Testis (tissue), 2 donors: ENCODE measurements at regions not wholly inside any gene's neighbourhood (a gene's known extent, or its start where the extent isn't known, plus 50 kb on each side); places are given as distances from the start of the nearest gene placed in this dataset.

Experiments used
- DNase-seq: peaks from one replicate; pipeline ENCODE4 v3.0.0-alpha.2; 2019
- H3K27ac ChIP-seq, 2 donors: fragments of 200-600 bp; sonication (generic); one replicate each; pipeline ENCODE4 v1.5.1; 2019
- H3K27me3 ChIP-seq: fragments of 200-600 bp; sonication (generic); one replicate; pipeline ENCODE4 v1.5.1; 2019
- H3K36me3 ChIP-seq: fragments of 200-600 bp; sonication (generic); one replicate; pipeline ENCODE4 v1.5.1; 2017; ENCODE audit warnings: low read depth; ENCODE audit errors: missing control alignments
- H3K4me1 ChIP-seq: fragments of 200-600 bp; sonication (generic); one replicate; pipeline ENCODE4 v1.5.1; 2019
- H3K4me3 ChIP-seq, 2 donors: fragments of 200-600 bp; sonication (generic); one replicate each; pipeline ENCODE4 v1.5.1; 2017 to 2019
- H3K9me3 ChIP-seq: fragments of 200-600 bp; sonication (generic); one replicate; pipeline ENCODE4 v1.5.1; 2017
- POLR2A ChIP-seq: fragments of 450-650 bp; IDR thresholded peaks from one replicate; pipeline ENCODE4 v1.6.1; 2017; ENCODE audit warnings: antibody characterized with exemption, mild to moderate bottlenecking, moderate library complexity
- WGBS, 2 donors: methylation state at CpG; one replicate each; pipeline ENCODE4 v1.1.5; 2018; 5-methylcytosine and 5-hydroxymethylcytosine counted together
- intact Hi-C: fragments of 100-400 bp; cut with DNase I; formaldehyde crosslinking; loops from one replicate; pipeline ENCODE4 v1.15.1; 2023; ENCODE audit warnings: low total_unique reads
- TF ChIP-seq, protein P1 (sequence below), 3 experiments: fragments of 450-650 bp in 2 of 3; fragments of 200-600 bp in 1 of 3; sonication (generic) in 1 of 3; IDR thresholded peaks; one replicate each; pipeline ENCODE4 v1.5.1; 2016 to 2019; ENCODE audit warnings: antibody characterized with exemption in 3 of 3, mild to moderate bottlenecking in 2 of 3, moderate library complexity in 1 of 3

- intact Hi-C loops, result no loop called here
- Histone ChIP-seq H3K4me1 (no peaks in the 10 kb centered on the region), H3K36me3 (no peaks in the 10 kb centered on the region), H3K9me3 (no peaks in the 10 kb centered on the region), H3K4me3 (no peak overlapping the region), H3K27ac (no peak overlapping the region), H3K27me3 (no peaks in the 10 kb centered on the region)
- WGBS, 2 donors, result 91 to 94% methylated on average over 3 of the region's 3 CpGs
- TF ChIP-seq, protein P1, sequence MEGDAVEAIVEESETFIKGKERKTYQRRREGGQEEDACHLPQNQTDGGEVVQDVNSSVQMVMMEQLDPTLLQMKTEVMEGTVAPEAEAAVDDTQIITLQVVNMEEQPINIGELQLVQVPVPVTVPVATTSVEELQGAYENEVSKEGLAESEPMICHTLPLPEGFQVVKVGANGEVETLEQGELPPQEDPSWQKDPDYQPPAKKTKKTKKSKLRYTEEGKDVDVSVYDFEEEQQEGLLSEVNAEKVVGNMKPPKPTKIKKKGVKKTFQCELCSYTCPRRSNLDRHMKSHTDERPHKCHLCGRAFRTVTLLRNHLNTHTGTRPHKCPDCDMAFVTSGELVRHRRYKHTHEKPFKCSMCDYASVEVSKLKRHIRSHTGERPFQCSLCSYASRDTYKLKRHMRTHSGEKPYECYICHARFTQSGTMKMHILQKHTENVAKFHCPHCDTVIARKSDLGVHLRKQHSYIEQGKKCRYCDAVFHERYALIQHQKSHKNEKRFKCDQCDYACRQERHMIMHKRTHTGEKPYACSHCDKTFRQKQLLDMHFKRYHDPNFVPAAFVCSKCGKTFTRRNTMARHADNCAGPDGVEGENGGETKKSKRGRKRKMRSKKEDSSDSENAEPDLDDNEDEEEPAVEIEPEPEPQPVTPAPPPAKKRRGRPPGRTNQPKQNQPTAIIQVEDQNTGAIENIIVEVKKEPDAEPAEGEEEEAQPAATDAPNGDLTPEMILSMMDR (IDR thresholded peaks at IDR 0.05), result no peak
- no peak for TF ChIP-seq POLR2A
- DNase-seq, result no peak
These were observed 1138.5 kb downstream of the NCAM2 start for GRCh38 chr21:22136740-22137139.

- Histone ChIP-seq H3K9me3 (no peaks in the 10 kb centered on the region), H3K36me3 (no peaks in the 10 kb centered on the region), H3K4me1 (no peaks in the 10 kb centered on the region), H3K27ac (no peak overlapping the region), H3K4me3 (no peak overlapping the region), H3K27me3 (no peaks in the 10 kb centered on the region)
- whole genome bisulfite sequencing, 2 donors, result 70 to 82% methylated on average over 18 of the region's 18 CpGs
- TF ChIP-seq, protein P1 (IDR thresholded peaks at IDR 0.05), result no peak
- no peak for TF ChIP-seq POLR2A
- intact Hi-C loops, result no loop called here
- no peak for DNase-seq
These were observed 1140.2 kb downstream of the NCAM2 start for GRCh38 chr21:22138297-22139016.

DNA sequence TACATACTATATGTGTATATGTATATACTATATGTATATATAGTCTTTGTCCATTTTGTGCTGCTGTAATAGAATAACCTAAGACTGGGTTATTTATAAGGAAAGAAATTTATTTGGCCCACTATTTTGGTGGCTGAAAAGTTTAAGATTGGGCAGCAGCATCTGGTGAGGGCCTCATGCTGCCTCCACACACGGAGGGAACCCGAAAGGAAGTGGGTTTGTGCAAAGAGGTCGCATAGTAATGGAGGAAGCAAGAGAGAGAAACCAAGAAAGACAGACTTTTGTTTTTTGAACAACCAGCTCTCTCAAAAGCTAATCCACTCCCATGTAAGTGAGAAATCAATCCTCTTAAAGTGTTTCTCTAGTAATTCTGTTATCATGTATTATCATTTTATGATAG is 1147.3 kb downstream of the NCAM2 start:
- H3K4me3 ChIP-seq, result no peak overlapping the region
- H3K36me3 ChIP-seq, result no peaks in the 10 kb centered on the region
- H3K4me1 ChIP-seq, result no peaks in the 10 kb centered on the region
- intact Hi-C loops, result no loop called here
- H3K9me3 ChIP-seq, result no peaks in the 10 kb centered on the region
- 76 to 85% methylated on average over 3 of the region's 3 CpGs for WGBS, 2 donors
- H3K27ac ChIP-seq, result no peak overlapping the region
- no peaks in the 10 kb centered on the region for H3K27me3 ChIP-seq
- DNase-seq, result no peak
- TF ChIP-seq POLR2A, result no peak
- TF ChIP-seq, protein P1 (IDR thresholded peaks at IDR 0.05), result no peak

DNA sequence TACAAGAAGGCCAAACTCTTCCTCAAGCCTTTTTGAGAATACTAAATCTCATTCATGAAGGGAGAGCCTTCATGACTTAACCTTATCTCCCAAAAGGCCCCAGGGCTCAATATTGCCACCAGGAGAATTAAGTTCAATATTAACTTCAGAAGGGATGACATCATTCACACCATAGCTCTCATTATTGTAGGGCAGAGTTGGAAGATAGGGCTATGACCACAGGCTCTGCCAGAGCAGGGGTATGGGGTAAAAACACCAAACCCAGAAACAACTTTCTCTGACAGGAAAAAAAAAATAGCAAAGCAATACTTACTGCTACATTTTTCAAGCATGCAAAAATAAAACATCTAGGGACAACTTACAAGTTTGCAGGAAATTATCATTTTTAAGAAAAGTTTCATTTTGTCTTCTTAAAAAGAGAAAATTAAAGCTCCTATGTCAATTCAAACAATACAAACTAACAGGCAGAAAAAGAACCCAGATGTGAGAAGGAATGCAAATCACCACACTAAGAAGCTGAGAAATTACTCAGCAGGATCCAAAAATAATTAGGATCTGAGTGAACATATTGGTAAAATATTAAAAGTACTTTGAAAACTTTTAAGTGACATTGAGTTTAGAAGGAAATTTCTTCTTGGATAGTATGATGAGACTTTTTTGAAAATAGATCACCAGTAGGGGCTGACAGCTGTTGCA is 1156.5 kb downstream of the NCAM2 start:
- TF ChIP-seq, protein P1 (IDR thresholded peaks at IDR 0.05), result no peak
- TF ChIP-seq POLR2A, result no peak
- Histone ChIP-seq H3K36me3 (no peaks in the 10 kb centered on the region), H3K4me3 (no peak overlapping the region), H3K27ac (no peak overlapping the region), H3K9me3 (no peaks in the 10 kb centered on the region), H3K27me3 (no peaks in the 10 kb centered on the region), H3K4me1 (no peaks in the 10 kb centered on the region)
- intact Hi-C loops, result no loop called here
- DNase-seq, result no peak

GRCh38 chr21:22164912-22165311 is 1166.7 kb downstream of the NCAM2 start:
- no peak for DNase-seq
- Histone ChIP-seq H3K36me3 (no peaks in the 10 kb centered on the region), H3K4me3 (no peak overlapping the region), H3K27ac (no peak overlapping the region), H3K4me1 (no peaks in the 10 kb centered on the region), H3K9me3 (no peaks in the 10 kb centered on the region), H3K27me3 (no peaks in the 10 kb centered on the region)
- TF ChIP-seq, protein P1 (IDR thresholded peaks at IDR 0.05), result no peak
- TF ChIP-seq POLR2A, result no peak
- intact Hi-C loops, result no loop called here
